ENCODE measurements at regions not wholly inside any gene's neighbourhood (a gene's known extent, or its start where the extent isn't known, plus 50 kb on each side); places are given as distances from the start of the nearest gene placed in this dataset.

- TF ChIP-seq, protein P1, sequence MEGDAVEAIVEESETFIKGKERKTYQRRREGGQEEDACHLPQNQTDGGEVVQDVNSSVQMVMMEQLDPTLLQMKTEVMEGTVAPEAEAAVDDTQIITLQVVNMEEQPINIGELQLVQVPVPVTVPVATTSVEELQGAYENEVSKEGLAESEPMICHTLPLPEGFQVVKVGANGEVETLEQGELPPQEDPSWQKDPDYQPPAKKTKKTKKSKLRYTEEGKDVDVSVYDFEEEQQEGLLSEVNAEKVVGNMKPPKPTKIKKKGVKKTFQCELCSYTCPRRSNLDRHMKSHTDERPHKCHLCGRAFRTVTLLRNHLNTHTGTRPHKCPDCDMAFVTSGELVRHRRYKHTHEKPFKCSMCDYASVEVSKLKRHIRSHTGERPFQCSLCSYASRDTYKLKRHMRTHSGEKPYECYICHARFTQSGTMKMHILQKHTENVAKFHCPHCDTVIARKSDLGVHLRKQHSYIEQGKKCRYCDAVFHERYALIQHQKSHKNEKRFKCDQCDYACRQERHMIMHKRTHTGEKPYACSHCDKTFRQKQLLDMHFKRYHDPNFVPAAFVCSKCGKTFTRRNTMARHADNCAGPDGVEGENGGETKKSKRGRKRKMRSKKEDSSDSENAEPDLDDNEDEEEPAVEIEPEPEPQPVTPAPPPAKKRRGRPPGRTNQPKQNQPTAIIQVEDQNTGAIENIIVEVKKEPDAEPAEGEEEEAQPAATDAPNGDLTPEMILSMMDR (IDR thresholded peaks at IDR 0.05), result no peak
- no peak for TF ChIP-seq POLR2A (IDR thresholded peaks at IDR 0.05)
These were observed 223.5 kb downstream of the RHOU start for GRCh38 chr1:228958741-228959140.
